HG02943 (cell line): ENCODE measurements at regions not wholly inside any gene's neighbourhood (a gene's known extent, or its start where the extent isn't known, plus 50 kb on each side); places are given as distances from the start of the nearest gene placed in this dataset.
"Not testable (repeated sequence)": the region's sequence is repeated elsewhere in the genome, so short reads cannot be mapped to it uniquely, and the experiment has no call there.

Source experiments
- ATAC-seq: cut with Tn5 transposase; IDR thresholded peaks from one replicate; pipeline ENCODE4 v1.9.1; 2021; ENCODE audit warnings: mild to moderate bottlenecking, low read depth, moderate library complexity; ENCODE audit not compliant: unreplicated experiment

DNA sequence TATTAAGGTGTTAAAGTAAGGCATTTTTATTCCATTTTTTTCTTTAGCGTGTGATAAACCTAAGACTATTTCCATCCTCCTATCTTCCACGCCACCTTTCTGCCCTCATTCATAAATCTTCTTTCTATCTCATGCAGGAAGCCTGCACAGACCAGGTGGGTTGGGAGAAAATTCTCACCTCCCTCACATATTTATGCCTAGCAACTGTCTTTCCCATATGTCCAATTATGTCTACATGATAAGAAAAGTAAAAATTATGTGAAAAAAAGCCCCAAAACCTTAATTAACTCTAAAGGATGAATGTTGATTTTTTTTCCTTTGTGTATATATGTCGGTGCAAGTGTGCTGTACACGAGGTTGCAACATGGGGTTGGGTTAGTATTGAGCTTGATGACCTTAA, 225.6 kb upstream of the GCFC2 start:
- ATAC-seq, result no peak

DNA sequence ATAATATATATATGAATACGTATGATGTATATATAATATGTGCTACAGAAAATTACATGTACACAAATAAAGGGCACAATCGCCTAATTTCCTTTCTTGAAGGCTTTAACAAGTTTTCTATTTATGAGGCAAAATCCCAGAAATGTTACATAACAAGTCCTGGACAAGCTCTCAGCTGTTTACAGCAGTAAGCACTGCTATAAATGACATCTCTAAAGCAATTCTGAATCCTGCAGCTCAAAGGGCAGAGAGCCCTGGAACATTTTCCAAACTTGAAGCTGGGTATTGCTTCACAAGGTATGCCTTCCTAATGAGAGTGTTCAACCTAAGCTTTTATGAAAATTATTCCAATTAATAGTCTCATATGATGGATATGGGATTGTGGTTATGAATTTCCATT, 222.3 kb upstream of the GCFC2 start:
- no peak for ATAC-seq

DNA sequence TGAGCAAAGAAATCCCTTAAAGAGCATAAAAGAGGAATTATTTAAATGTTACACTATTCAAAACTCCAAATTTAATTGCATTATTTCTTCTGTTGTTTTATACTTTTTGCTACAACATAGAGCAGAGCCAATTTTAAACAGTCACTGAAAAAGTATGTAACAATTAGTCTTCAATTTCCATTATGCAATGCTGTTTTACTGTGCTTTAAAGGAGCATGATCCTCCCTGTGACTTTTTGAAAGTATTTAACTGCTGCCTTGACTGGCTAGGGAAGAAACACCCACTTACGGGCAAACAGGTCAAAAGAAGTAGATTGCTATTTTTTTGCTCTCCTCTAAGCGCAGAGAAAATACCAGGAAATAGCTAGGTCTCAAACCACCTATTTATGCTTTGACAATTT, 217.4 kb upstream of the GCFC2 start:
- no peak for ATAC-seq

DNA sequence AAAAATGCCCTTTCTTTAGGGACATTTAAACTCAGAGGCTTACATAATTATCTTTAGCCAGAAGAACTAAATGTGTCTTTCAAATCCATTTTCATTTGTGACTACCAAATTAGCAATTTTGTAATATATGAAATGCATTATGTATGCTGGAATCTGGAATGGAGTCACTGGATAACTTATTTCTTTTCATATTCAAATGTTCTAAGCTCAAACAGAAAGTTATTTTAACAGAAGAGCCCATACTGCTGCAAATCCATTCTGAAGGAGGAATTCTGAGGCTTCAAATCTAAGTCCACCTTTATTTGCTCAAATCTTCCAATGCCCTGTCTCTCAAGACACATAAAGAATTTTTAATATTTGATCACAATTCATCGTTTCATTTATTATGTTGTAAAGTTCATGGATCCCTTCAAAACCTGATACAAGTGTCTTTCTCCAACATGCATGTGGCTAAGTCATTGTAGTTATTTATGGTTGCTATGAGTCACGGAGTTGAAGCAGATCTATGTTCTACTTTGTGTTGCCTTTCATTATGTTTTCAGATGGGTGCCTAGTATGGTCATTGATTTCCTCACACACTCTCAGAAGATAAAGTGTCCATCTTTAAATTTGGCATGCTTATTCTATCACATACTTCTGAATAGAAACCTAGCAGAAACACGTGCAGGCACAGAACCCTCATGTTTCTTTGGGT, 214.8 kb upstream of the GCFC2 start:
- ATAC-seq, result no peak

GRCh38 chr2:75922191-75922590, 211.5 kb upstream of the GCFC2 start:
- no peak for ATAC-seq

DNA sequence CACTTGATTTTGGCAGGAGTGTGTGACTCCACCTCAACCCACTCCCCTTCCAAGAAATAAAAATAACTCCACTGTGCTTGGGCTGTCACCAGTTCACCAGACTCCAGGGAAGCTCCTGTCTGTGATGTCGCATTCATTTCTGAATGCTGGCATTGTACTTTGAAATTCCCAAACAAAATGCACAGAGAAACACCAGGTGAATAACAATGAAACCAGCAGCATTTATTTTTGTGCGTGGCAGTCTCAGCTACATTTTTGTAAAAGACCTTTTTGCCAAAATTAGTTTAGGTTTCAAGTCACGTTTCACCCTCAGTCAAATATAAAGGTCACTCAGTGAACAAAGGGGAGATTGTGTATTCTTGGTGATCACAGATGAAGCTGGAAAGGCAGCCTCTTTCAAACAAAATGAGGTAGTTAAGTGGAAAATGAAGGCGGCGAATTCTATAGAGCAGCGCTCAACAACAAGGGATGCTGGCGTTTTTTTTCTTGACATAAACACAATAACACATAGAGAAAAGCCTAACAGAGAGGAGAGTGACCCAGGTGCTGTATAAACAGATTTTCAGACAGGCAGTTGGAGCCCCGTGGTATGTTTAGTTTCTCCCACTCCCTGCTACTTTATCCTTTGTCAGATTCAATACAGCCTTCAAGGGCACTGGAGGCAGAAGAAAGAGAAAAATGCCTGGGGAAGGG, 210.3 kb upstream of the GCFC2 start:
- ATAC-seq, result no peak

- no peak for ATAC-seq
These were observed 205.3 kb upstream of the GCFC2 start for GRCh38 chr2:75915851-75916634.

GRCh38 chr2:75896779-75897366, 186.2 kb upstream of the GCFC2 start:
- peak; percentile 80 for ATAC-seq

DNA sequence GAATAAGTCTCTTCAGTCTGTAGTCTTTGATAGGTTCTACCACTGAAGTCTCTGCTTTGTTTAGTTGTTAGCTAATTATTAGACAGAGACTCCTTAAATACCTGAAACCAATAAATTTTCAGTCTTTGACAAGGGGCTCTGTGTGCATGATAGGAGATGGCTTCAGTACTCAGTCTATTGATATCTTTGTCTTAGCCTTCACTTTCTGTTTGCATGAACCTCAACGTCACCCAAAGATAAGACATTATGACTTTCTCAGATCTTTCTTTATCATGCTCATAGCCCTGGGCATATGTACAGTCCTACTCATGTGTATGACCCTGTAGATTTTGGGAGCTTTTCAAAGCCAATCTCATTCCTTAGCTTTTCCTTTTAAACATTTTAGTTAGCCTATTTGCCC, 183.5 kb upstream of the GCFC2 start:
- ATAC-seq, result peak; percentile 86

- ATAC-seq, result no peak
These were observed 181.8 kb upstream of the GCFC2 start for GRCh38 chr2:75892490-75892889.

DNA sequence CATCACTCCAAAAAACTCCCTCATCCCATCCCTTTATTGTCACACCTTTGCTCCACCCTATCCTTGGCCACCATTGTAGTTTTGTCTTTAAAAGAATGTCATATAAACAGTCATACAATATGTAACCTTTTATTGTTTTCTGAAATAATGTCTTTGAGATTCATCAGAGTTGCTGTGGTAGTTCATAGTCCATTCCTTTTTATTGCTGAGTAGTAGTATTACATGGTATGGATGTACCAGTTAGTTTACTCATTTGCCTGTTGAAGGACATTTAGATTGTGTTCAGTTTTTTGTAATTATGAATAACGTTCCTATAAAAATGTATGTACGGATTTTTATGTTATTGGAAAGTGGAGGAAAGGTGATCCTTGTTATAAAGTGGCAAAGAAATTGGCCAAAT, 171.8 kb upstream of the GCFC2 start:
- no peak for ATAC-seq

DNA sequence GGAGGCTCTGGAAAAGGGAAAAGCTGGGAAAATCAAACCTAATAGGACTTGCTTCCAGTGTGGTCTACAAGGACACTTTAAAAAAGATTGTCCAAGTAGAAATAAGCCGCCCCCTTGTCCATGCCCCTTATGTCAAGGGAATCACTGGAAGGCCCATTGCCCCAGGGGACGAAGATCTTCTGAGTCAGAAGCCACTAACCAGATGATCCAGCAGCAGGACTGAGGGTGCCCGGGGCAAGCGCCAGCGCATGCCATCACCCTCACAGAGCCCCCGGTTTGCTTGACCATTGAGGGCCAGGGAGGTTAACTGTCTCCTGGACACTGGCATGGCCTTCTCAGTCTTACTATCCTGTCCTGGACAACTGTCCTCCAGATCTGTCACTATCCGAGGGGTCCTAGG, 164.9 kb upstream of the GCFC2 start:
- ATAC-seq, result not testable (repeated sequence)

DNA sequence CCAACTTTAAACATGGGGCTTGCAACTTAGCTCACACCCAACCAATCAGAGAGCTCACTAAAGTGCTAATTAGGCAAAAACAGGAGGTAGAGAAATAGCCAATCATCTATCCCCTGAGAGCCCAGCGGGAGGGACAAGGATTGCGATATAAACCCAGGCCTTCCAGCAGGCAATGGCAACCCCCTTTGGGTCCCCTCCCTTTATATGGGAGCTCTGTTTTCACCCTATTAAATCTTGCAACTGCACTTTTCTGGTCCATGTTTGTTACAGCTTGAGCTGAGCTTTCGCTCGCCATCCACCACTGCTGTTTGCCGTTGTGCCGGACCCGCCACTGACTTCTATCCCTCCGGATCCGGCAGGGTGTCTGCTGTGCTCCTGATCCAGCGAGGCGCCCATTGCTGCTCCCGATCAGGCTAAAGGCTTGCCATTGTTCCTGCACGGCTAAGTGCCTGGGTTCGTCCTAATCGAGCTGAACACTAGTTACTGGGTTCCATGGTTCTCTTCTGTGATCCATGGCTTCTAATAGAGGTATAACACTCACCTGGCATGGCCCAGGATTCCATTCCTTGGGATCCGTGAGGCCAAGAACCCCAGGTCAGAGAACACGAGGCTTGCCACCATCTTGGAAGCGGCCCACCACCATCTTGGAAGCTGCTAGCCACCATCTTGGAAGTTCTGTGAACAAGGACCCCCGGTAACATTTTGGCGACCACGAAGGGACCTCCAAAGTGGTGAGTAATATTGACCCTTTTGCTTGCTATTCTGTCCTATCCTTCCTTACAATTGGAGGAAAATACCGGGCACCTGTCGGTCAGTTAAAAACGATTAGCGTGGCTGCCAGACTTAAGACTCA, 161.3 kb upstream of the GCFC2 start:
- ATAC-seq, result not testable (repeated sequence)

DNA sequence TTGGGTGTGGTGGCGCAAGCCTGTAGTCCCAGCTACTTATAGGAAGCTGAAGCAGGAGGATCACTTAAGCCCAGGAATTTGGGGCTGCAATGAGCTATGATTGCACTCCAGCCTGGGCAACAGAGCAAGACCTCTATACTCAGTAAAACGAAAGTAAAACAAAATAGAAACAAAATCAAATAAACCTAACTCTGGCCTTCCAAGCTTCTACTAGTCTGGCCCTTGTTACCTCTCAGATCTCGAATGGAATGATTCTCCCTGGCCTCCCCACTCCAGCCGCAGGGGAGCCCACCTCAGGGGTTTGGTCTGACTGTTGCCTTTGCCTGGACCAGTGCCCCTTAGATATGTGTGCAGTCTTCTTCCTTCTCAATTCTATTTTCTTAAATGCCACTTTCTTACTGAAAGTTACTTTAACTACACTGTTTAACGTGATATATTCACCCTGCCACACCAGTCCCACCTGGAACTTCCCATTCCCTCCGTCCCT, 160.0 kb upstream of the GCFC2 start:
- no peak for ATAC-seq

DNA sequence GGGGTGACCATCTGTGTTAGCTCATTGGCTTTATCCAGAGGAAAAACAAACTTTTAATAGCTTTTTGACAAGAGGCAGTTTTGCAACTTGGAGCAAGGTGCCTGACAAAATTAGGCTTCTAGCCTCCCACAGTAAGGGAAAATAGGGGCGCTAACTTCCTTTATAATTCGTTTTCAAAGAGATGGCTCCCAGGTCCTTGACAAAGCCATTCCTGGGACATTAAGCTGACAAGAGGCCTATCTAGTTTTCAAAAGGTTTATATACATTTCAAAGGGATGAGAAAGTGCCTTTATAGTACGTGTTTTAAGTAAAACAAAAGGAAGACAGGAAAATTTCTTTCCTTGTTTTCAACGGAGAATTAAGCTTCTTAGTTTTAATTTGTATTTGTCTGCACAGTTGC, 159.4 kb upstream of the GCFC2 start:
- no peak for ATAC-seq

- no peak for ATAC-seq
These were observed 155.0 kb upstream of the GCFC2 start for GRCh38 chr2:75865702-75866101.

DNA sequence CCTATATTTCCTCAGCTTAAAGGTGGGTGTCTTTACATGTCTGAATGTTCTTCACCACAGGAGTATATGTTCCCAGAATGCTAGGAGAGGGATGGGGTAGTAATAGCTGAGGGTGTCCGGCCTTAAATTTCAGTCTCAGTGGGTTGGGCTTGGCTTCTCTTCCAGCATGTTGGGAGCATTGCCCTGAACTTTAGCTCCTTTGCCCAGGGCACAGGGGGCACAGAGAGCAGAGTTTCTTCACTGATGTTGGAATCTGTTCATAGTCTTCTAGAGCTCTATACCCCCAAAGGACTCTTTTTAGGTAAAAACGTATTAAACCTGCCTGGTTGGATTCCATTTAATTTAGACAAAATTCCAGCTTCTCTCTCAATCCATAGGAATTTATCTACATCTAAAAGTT, 154.4 kb upstream of the GCFC2 start:
- ATAC-seq, result no peak

DNA sequence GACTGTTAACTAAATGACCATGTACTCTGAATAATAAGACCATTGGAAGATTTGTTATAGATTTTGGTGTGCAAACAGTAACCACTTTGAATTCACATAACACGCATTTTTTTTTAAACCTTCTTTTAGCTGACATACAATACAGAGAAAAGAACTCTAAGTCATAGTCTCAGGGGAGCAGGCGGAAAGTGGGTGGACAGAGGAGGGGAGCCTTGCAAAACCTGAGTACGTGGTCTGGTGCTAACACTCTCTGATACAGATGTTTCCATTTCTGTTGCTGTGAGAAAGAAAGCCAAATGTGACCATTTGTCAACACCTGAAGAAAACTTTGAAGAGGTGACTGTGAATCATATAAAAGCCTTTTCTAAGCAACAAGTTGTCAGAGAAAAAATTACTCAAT, 151.8 kb upstream of the GCFC2 start:
- no peak for ATAC-seq

DNA sequence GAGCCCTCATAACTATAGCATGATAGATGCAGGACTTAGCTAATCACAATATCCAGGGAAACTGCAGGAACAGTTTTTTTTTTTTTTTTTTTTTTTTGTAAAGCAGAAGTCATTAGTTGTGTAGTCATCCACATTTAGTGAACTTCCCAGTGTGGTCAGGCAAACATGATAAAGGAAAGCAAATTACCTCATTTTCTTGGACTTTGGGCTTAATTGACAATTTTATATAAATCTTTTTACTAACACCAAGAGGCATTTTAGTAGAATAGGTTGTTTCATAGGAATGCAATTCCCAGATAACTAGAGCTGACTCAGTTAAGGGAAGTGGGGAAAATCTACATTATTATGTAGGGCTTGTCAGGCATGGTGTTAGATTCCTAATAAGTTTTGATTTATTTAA, 142.7 kb upstream of the GCFC2 start:
- ATAC-seq, result no peak

- ATAC-seq, result no peak
These were observed 141.9 kb upstream of the GCFC2 start for GRCh38 chr2:75852639-75853038.
